HFFc6 (cell line): ENCODE measurements at regions not wholly inside any gene's neighbourhood (a gene's known extent, or its start where the extent isn't known, plus 50 kb on each side); places are given as distances from the start of the nearest gene placed in this dataset.

Source experiments
- DNase-seq: peaks from one replicate; pipeline ENCODE4 v3.0.0-alpha.2; 2018
- H3K27ac Mint-ChIP-seq: 2 replicates; pipeline ENCODE4 v1.8.0; 2020; ENCODE audit warnings: mild to moderate bottlenecking, mixed read lengths
- H3K27me3 Mint-ChIP-seq: 2 replicates; pipeline ENCODE4 v1.8.0; 2021; ENCODE audit warnings: mild to moderate bottlenecking, moderate library complexity, mixed read lengths; ENCODE audit not compliant: insufficient read depth
- H3K36me3 Mint-ChIP-seq: 2 replicates; pipeline ENCODE4 v1.8.0; 2021; ENCODE audit warnings: low read depth, mixed read lengths
- H3K4me1 Mint-ChIP-seq: 2 replicates; pipeline ENCODE4 v1.8.0; 2020; ENCODE audit warnings: low read depth, mixed read lengths
- H3K4me3 Mint-ChIP-seq: 2 replicates; pipeline ENCODE4 v1.8.0; 2020; ENCODE audit warnings: mild to moderate bottlenecking, moderate library complexity, mixed read lengths
- H3K9me3 Mint-ChIP-seq: 2 replicates; pipeline ENCODE4 v1.8.0; 2020; ENCODE audit warnings: mild to moderate bottlenecking, mixed read lengths
- CTCF ChIP-seq: fragments of 200-600 bp; sonication (generic); IDR thresholded peaks from 2 replicates; pipeline ENCODE4 v1.5.0; 2021; ENCODE audit warnings: antibody characterized with exemption, mild to moderate bottlenecking

- H3K4me3 Mint-ChIP-seq: no peak overlapping the region
- H3K9me3 Mint-ChIP-seq: no peaks in the 10 kb centered on the region
- no peaks in the 10 kb centered on the region for H3K36me3 Mint-ChIP-seq
- H3K27ac Mint-ChIP-seq: no peak overlapping the region
- peaks cover 17% of the 10 kb centered on the region for H3K4me1 Mint-ChIP-seq
- H3K27me3 Mint-ChIP-seq: peaks cover 36% of the 10 kb centered on the region
- no peak for TF ChIP-seq CTCF
- DNase-seq: no peak
Observed at GRCh38 chr5:154607746-154608145, 129.7 kb upstream of the HAND1 start.

GRCh38 chr5:154606246-154606645 is 128.2 kb upstream of the HAND1 start:
- no peak overlapping the region for H3K27ac Mint-ChIP-seq
- no peak for DNase-seq
- peaks cover 12% of the 10 kb centered on the region for H3K4me1 Mint-ChIP-seq
- H3K27me3 Mint-ChIP-seq: peaks cover 37% of the 10 kb centered on the region
- TF ChIP-seq CTCF: no peak
- H3K9me3 Mint-ChIP-seq: no peaks in the 10 kb centered on the region
- H3K36me3 Mint-ChIP-seq: no peaks in the 10 kb centered on the region
- no peak overlapping the region for H3K4me3 Mint-ChIP-seq

- Mint-ChIP-seq H3K4me1 (peaks cover 9% of the 10 kb centered on the region), H3K27ac (no peak overlapping the region), H3K36me3 (no peaks in the 10 kb centered on the region), H3K9me3 (no peaks in the 10 kb centered on the region), H3K27me3 (peaks cover 32% of the 10 kb centered on the region), H3K4me3 (peak overlapping the region; percentile 49; the same call in 1 of the 2 replicates)
- DNase-seq: peak; percentile 18
- TF ChIP-seq CTCF: no peak
Observed at GRCh38 chr5:154603953-154604679, 126.1 kb upstream of the HAND1 start.

- Mint-ChIP-seq H3K4me1 (peaks cover 9% of the 10 kb centered on the region), H3K27me3 (peaks cover 28% of the 10 kb centered on the region), H3K27ac (no peak overlapping the region), H3K36me3 (no peaks in the 10 kb centered on the region), H3K9me3 (no peaks in the 10 kb centered on the region), H3K4me3 (no peak overlapping the region)
- no peak for TF ChIP-seq CTCF
- no peak for DNase-seq
Observed at GRCh38 chr5:154603485-154603884, 125.5 kb upstream of the HAND1 start.

GRCh38 chr5:154603011-154603410 is 125.0 kb upstream of the HAND1 start:
- Mint-ChIP-seq H3K27me3 (peaks cover 24% of the 10 kb centered on the region), H3K4me3 (no peak overlapping the region)
- no peak for TF ChIP-seq CTCF

More at GRCh38 chr5:154603011-154603410, 125.0 kb upstream of the HAND1 start:
- Mint-ChIP-seq H3K4me1 (peaks cover 9% of the 10 kb centered on the region), H3K27ac (no peak overlapping the region), H3K36me3 (no peaks in the 10 kb centered on the region), H3K9me3 (no peaks in the 10 kb centered on the region)
- no peak for DNase-seq
